ENCODE measurements at regions not wholly inside any gene's neighbourhood (a gene's known extent, or its start where the extent isn't known, plus 50 kb on each side); places are given as distances from the start of the nearest gene placed in this dataset.

- peaks cover 2% of the 10 kb centered on the region for H3K27me3 Mint-ChIP-seq (ENCODE audit: unreplicated experiment)
- no peaks in the 10 kb centered on the region for H3K9me3 Mint-ChIP-seq (ENCODE audit: unreplicated experiment)
- no peaks in the 10 kb centered on the region for H3K36me3 Mint-ChIP-seq (ENCODE audit: low read depth, unreplicated experiment)
- H3K4me1 Mint-ChIP-seq (ENCODE audit: unreplicated experiment), result no peaks in the 10 kb centered on the region
- DNase-seq (ENCODE audit: low spot score), result no peak
- H3K27ac Mint-ChIP-seq (ENCODE audit: unreplicated experiment), result no peak overlapping the region
- no peak for TF ChIP-seq CTCF (IDR thresholded peaks at IDR 0.05; ENCODE audit: unreplicated experiment)
- H3K4me3 Mint-ChIP-seq (ENCODE audit: unreplicated experiment), result no peak overlapping the region
These were observed 123.1 kb downstream of the ADAMTS15 start for GRCh38 chr11:130571519-130571918.

GRCh38 chr11:130571947-130572584 lies 123.6 kb downstream of the ADAMTS15 start:
- Mint-ChIP-seq H3K9me3 (ENCODE audit: unreplicated experiment) (no peaks in the 10 kb centered on the region), H3K27me3 (ENCODE audit: unreplicated experiment) (peaks cover 2% of the 10 kb centered on the region), H3K36me3 (ENCODE audit: low read depth, unreplicated experiment) (no peaks in the 10 kb centered on the region), H3K4me1 (ENCODE audit: unreplicated experiment) (no peaks in the 10 kb centered on the region), H3K27ac (ENCODE audit: unreplicated experiment) (no peak overlapping the region), H3K4me3 (ENCODE audit: unreplicated experiment) (no peak overlapping the region)
- TF ChIP-seq CTCF (IDR thresholded peaks at IDR 0.05; ENCODE audit: unreplicated experiment), result no peak
- no peak for DNase-seq (ENCODE audit: low spot score)

- TF ChIP-seq CTCF (IDR thresholded peaks at IDR 0.05; ENCODE audit: unreplicated experiment), result no peak
- H3K9me3 Mint-ChIP-seq (ENCODE audit: unreplicated experiment), result no peaks in the 10 kb centered on the region
- DNase-seq (ENCODE audit: low spot score), result no peak
- H3K27ac Mint-ChIP-seq (ENCODE audit: unreplicated experiment), result no peak overlapping the region
- no peaks in the 10 kb centered on the region for H3K36me3 Mint-ChIP-seq (ENCODE audit: low read depth, unreplicated experiment)
- H3K4me1 Mint-ChIP-seq (ENCODE audit: unreplicated experiment), result no peaks in the 10 kb centered on the region
- no peaks in the 10 kb centered on the region for H3K27me3 Mint-ChIP-seq (ENCODE audit: unreplicated experiment)
- H3K4me3 Mint-ChIP-seq (ENCODE audit: unreplicated experiment), result no peak overlapping the region
These were observed 125.3 kb downstream of the ADAMTS15 start for GRCh38 chr11:130573767-130574166.

- TF ChIP-seq CTCF (IDR thresholded peaks at IDR 0.05; ENCODE audit: unreplicated experiment), result no peak
- Mint-ChIP-seq H3K36me3 (ENCODE audit: low read depth, unreplicated experiment) (no peaks in the 10 kb centered on the region), H3K4me1 (ENCODE audit: unreplicated experiment) (no peaks in the 10 kb centered on the region), H3K27ac (ENCODE audit: unreplicated experiment) (no peak overlapping the region), H3K27me3 (ENCODE audit: unreplicated experiment) (no peaks in the 10 kb centered on the region), H3K4me3 (ENCODE audit: unreplicated experiment) (no peak overlapping the region), H3K9me3 (ENCODE audit: unreplicated experiment) (no peaks in the 10 kb centered on the region)
- no peak for DNase-seq (ENCODE audit: low spot score)
These were observed 126.3 kb downstream of the ADAMTS15 start for GRCh38 chr11:130574740-130575139.

GRCh38 chr11:130576146-130576545 lies 127.7 kb downstream of the ADAMTS15 start:
- no peak for DNase-seq (ENCODE audit: low spot score)
- Mint-ChIP-seq H3K36me3 (ENCODE audit: low read depth, unreplicated experiment) (no peaks in the 10 kb centered on the region), H3K4me3 (ENCODE audit: unreplicated experiment) (no peak overlapping the region), H3K9me3 (ENCODE audit: unreplicated experiment) (no peaks in the 10 kb centered on the region), H3K27ac (ENCODE audit: unreplicated experiment) (no peak overlapping the region), H3K27me3 (ENCODE audit: unreplicated experiment) (peaks cover 1% of the 10 kb centered on the region), H3K4me1 (ENCODE audit: unreplicated experiment) (peaks cover 6% of the 10 kb centered on the region)
- TF ChIP-seq CTCF (IDR thresholded peaks at IDR 0.05; ENCODE audit: unreplicated experiment), result no peak
